GM21717 (cell line): ENCODE measurements at regions not wholly inside any gene's neighbourhood (a gene's known extent, or its start where the extent isn't known, plus 50 kb on each side); places are given as distances from the start of the nearest gene placed in this dataset.
A peak's percentile ranks its signal among the peaks of the same experiment; 100 is the strongest.
"Not testable (repeated sequence)": the region's sequence is repeated elsewhere in the genome, so short reads cannot be mapped to it uniquely, and the experiment has no call there.

Experiments used
- ATAC-seq: cut with Tn5 transposase; IDR thresholded peaks from one replicate; pipeline ENCODE4 v1.9.1; 2021; ENCODE audit warnings: mild to moderate bottlenecking, moderate library complexity; ENCODE audit not compliant: unreplicated experiment

DNA sequence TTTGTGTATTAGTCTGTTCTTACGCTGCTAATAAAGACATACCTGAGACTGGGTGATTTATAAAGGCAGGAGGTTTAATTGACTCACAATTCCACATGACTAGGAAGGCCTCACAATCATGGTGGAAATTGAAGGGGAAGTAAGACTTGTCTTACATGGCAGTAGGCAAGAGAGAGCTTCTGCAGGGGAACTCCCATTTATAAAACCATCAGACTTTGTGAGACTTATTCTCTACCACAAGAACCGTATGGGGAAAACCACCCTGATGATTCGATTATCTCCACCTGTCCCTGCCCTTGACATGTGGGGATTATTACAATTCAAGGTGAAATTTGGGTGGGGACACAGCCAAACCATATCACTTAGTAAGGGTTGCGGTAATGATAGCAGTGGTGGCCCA, 833.1 kb downstream of the FLRT2 start:
- ATAC-seq, result no peak

DNA sequence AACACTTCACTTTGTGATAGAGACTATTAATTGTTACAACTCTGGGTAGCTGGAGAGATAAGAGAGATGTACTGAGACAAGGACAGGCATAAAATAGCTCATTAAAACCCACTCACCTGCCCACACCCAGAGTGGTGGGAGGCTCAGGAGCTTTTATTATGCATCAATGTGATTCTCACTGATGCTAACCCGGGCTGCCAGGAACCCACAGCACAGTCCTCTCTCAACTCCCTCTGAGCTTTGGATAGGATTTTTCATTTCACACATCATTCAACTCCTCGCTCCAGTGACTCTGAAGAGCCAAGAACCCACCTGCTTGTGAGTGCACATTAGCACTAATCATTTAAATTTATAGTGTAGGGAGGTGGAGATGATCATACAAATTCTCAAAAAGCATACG, 827.9 kb downstream of the FLRT2 start:
- no peak for ATAC-seq

- no peak for ATAC-seq
Observed at GRCh38 chr14:86357119-86357518, 827.2 kb downstream of the FLRT2 start.

DNA sequence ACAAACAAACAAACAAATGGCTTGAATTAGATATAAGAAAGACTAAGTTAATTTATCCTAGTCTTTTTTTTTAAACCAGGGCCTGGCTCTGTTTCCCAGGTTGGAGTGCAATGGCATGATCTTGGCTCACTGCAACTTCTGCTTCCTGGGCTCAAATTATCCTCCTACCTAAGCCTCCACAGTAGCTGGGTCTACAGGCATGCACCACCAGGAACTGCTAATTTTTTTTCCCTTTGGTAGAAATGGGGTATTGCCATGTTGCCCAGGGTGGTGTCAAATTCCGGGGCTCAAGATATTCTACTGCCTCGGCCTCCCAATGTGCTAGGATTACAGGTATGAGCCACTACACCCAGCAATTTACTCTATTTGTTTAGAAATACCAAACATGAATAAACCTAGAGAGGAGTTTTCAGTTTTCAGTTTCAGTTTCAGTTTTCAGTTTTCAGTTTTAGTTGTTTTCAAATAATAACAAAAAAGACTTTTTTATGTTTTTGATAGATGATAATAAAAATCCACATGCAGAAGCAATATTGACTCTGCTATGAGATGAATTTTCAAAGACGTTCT, 817.0 kb downstream of the FLRT2 start:
- no peak for ATAC-seq

DNA sequence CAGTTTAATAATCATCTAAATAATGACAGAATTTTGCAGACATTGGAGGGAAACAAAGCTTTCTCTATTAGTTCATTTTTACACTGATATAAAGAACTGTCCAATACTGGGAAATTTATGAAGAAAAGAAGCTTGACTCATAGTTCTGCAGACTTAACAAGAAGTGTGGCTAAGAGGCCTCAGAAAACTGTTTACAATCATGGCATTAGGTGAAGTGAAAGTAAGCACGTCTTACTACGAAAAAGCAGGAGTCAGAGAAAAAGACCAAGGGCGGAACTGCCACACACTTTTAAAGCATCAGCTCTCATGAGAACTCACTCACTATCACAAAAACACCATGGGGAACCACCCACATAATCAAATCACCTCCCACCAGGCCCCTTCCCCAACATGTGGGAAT, 804.4 kb downstream of the FLRT2 start:
- ATAC-seq, result no peak

GRCh38 chr14:86333493-86333892, 803.5 kb downstream of the FLRT2 start:
- ATAC-seq, result no peak

DNA sequence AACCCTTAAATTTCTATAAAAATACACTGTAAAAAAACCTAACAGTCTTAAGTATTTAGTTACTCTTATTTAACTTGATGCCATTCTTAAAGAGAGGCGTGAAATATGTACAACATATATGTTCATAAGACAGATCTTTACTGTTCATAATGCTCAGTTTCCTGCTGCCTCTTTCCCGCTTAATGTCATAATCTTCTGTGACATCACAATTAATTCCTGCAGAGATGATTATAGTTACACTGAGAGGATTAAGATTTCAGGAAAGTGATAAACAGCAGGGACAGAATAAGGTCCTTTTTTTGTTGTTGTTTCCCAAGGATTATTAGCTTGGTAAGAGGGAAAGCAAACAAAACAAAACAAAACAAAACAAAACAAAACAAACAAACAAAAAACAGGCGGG, 801.4 kb downstream of the FLRT2 start:
- no peak for ATAC-seq

GRCh38 chr14:86321151-86321550, 791.2 kb downstream of the FLRT2 start:
- no peak for ATAC-seq

DNA sequence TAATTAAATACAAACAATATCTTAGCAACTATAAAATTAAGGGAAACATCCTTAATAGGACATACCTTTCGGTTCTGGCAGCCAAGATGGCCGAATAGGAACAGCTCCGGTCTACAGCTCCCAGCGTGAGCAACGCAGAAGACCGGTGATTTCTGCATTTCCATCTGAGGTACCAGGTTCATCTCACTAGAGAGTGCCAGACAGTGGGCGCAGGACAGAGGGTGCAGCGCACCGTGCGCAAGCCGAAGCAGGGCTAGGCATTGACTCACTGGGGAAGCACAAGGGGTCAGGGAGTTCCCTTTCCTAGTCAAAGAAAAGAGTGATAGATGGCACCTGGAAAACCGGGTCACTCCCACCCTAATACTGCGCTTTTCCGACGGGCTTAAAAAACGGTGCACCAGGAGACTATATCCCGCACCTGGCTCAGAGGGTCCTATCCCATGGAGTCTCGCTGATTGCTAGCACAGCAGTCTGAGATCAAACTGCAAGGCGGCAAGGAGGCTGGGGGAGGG, 782.3 kb downstream of the FLRT2 start:
- not testable (repeated sequence) for ATAC-seq

- ATAC-seq, result no peak
Observed at GRCh38 chr14:86311151-86311550, 781.2 kb downstream of the FLRT2 start.

- ATAC-seq, result no peak
Observed at GRCh38 chr14:86310611-86311010, 780.7 kb downstream of the FLRT2 start.

GRCh38 chr14:86310148-86310547, 780.2 kb downstream of the FLRT2 start:
- ATAC-seq, result no peak

DNA sequence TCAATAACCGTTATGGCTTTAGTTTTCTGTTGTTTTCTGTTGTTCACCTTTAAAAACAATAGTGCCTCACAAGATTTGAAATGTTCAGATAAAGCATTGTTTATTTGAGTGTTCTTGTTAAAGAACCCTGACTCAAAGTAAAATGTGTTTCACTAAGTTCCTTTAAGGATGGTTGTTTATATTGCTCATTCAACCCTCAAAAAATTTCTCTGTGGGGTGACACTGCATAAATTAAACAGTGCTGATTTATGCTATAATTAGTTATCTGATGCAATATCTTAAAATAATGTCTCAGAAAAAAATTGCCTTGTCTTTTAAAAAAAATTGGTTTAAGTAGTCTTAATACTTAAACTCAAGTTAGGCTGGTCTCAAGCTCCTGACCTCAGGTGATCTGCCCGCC, 775.1 kb downstream of the FLRT2 start:
- no peak for ATAC-seq

GRCh38 chr14:86299994-86300393, 770.0 kb downstream of the FLRT2 start:
- no peak for ATAC-seq

DNA sequence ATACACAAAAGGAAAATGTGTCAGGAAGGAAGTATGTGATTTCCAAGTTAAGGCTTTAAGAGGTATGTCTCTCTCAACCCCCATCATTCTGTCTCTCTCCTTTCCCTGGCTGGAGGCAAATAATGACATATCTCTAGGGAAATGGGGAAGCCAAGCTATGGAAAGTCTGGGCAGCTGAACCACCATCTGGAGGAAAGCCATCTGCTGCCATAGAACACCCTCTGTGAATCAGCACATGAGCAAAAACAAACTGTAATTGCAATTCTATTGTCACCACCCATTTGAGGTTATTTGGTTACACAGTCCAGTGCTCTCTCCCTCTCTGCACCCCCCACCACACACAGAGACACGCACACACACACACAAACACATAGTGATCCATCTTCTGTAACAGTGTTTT, 766.2 kb downstream of the FLRT2 start:
- no peak for ATAC-seq

- ATAC-seq, result no peak
Observed at GRCh38 chr14:86288336-86288735, 758.4 kb downstream of the FLRT2 start.

GRCh38 chr14:86279405-86279804, 749.5 kb downstream of the FLRT2 start:
- ATAC-seq, result no peak

GRCh38 chr14:86257973-86258372, 728.0 kb downstream of the FLRT2 start:
- ATAC-seq, result no peak

DNA sequence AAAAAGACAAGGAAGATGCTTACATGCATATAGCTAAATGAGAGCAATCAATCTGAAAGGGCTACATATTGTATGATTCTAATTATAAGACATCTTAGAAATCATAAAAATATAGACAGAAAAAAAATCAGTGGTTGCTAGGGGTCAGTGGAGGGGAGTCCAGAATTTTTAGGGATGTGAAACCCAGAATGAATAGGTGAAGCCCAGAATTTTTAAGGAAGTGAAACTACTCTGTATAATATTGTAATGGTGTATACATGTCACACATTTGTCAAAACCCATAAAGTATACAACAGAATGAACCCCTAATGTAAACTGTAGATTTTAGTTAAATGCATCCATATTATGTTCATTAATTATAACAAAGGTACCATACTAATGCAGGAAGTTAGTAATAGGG, 713.2 kb downstream of the FLRT2 start:
- ATAC-seq, result peak; percentile 69

DNA sequence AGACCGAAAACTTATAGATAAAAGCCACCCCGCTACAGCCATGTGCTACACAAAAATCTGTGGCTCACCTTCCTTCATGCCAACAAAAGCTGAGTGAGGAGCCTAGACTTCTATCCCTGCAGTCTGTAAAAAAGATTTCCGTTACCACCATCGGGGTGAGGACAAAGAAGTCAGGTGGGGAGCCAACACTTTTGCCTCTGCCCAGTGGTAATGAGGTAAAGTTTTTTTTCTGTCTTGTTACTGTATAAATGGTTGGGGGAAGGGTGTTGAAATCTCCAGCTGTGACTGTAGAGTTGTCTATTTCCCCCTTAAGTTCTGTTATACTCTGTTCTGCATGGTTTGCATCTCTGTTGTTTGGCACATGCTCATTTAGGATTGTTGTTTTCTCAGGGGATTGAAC, 707.8 kb downstream of the FLRT2 start:
- no peak for ATAC-seq

DNA sequence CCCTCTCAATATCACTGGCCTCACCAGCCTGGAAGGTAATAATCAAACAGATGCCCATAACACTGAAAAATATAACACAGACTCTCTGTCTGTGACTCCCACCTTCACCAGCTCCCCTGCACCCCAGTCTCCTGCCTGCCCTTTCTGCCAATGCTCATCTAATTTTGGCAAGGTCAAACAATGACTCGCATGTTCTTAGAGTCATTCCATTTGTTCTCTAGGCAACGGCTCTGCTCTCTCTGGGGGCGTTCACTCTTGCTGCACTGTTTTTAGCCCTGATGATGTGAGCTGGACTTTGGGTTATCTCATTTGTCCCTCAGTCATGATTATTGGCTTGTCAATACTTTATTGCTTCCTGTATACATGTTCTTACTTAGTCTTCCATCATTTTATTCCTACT, 691.8 kb downstream of the FLRT2 start:
- no peak for ATAC-seq

- no peak for ATAC-seq
Observed at GRCh38 chr14:86221000-86221399, 691.1 kb downstream of the FLRT2 start.

GRCh38 chr14:86217523-86217922, 687.6 kb downstream of the FLRT2 start:
- ATAC-seq, result no peak
